GM19395 (cell line): ENCODE measurements at regions not wholly inside any gene's neighbourhood (a gene's known extent, or its start where the extent isn't known, plus 50 kb on each side); places are given as distances from the start of the nearest gene placed in this dataset.

Source experiments
- ATAC-seq: cut with Tn5 transposase; IDR thresholded peaks from one replicate; pipeline ENCODE4 v1.9.1; 2021; ENCODE audit warnings: mild to moderate bottlenecking, moderate library complexity; ENCODE audit not compliant: unreplicated experiment

DNA sequence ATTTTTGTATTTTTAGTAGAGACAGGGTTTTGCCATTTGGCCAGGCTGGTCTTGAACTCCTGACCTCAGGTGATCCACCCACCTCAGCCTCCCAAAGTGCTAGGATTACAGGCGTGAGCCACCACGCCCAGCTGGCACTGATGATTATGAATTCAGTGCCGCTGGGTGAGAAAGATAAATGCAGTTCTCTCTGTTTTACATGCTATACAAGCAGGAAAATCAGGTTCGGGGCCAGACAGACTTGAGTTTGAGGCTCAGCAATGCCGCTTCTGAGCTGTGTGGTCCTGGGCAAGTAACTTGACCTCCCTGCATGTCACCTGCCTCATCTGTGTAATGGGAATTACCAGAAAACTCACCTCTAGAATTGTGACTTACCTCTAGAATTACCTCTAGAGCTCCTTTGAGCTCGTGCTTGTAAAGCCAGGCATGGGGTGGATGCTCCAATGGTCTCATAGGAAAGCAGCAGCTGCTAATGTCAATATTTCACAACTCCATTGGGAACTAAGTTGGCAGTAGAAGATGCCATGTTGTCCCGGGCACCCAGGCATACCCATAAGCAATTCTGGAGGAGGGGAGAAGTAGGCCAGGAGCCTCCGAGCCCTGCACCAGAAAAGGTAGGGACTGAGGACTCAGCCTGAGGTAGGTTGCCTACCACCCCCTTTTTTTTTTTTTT lies 119.8 kb upstream of the SLC25A33 start:
- no peak for ATAC-seq

- no peak for ATAC-seq
These were observed 118.3 kb upstream of the SLC25A33 start for GRCh38 chr1:9420835-9421532.

GRCh38 chr1:9421533-9421873 lies 117.8 kb upstream of the SLC25A33 start:
- ATAC-seq = no peak

DNA sequence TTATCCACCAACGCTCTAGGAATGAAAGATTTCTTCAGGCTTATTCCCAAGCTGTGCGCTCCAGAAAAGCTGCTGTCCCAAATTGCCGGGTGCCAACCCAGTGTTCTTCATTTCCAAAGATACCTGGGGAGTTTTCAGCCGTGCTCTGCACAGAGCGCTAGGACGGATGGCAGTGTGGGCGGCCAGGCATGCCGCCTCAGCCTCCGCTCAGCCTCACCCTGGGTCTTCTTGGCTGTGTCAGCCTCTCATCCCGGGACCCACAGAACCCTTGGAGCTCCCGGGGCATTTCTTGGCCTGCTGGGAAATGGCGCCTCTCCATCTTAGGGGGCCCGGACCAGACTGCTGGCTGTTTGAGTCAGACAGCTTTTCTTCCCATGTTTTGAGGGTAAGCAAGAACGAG lies 116.9 kb upstream of the SLC25A33 start:
- ATAC-seq = no peak

GRCh38 chr1:9422911-9423505 lies 116.3 kb upstream of the SLC25A33 start:
- no peak for ATAC-seq

GRCh38 chr1:9424261-9424660 lies 115.0 kb upstream of the SLC25A33 start:
- no peak for ATAC-seq

DNA sequence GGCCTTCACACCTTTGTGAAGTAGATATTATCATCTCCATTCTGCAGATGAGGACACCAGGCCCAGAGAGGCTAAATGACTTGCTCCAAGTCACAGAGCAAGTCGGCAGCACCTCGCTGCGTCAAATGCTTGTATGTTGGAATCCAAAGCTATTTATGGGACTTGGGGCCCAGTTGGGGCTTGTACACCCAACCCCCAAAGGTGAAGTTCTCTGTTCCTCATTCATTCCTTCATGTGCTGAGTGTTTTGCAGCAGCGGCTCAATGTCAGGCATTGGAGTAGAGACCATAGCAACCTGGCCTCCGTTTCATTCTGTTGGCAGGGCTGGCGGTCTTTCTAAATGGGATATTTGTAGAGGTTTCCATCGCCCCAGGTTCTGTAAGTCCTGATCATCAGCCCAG lies 113.4 kb upstream of the SLC25A33 start:
- peak; percentile 29 for ATAC-seq

DNA sequence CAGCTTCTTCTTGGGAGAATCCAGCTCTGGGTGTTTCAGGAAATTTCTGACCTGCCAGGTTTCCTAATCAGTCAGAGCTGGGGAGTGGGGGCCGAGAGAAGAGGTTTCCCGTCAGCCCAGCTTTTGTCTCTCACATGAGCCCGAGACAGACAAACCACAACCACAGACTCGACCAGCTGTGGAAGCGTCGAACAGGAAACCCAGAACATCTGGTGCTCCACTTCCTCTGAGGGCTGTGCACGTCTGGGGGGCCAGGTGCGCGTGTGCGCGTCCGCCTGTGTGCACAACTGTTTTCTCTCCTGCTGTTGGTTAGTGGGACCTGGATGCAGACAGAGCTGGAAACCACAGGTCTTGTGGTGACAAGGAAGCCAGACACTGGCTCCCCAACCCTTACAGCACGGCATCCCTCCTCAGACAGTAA lies 113.0 kb upstream of the SLC25A33 start:
- ATAC-seq = peak; percentile 73

- ATAC-seq = no peak
These were observed 111.9 kb upstream of the SLC25A33 start for GRCh38 chr1:9427388-9427787.

DNA sequence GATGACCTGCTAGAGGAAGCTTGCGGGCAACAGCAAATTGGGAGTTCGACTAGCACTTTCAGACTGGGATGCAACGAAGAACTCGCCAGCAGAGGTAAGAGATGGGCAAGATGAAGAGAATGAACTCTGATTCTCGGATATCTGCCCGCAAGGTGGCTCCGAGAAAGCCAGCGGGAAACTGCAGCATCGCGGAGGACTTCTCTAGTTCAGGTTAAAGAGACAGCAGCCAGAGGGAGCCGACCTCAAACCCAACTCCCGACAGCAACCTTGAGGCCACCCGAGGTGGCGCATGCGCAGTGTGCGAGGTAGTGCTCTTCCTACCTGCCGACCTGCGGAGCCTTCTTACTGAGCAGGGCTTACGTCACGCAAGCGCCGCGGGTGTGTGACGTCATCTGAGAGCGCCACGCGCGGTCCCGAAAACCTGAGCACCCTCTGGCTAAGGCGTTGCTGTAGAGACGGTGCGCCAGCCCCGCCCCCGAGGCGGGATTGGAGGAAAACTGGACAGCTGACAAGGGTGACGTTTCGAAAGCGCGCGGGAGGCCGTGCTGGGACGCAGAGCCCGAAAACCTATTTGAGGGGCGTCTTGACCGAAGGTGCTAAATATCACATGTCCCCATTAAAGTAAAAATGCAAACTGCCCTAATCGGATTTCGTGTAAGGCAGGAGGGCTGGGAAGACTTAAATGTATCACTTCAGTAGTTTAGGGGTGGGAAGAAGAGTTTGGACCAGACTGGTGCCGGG lies 110.5 kb upstream of the SLC25A33 start:
- ATAC-seq = peak; percentile 65

- no peak for ATAC-seq
These were observed 109.9 kb upstream of the SLC25A33 start for GRCh38 chr1:9429342-9429711.

DNA sequence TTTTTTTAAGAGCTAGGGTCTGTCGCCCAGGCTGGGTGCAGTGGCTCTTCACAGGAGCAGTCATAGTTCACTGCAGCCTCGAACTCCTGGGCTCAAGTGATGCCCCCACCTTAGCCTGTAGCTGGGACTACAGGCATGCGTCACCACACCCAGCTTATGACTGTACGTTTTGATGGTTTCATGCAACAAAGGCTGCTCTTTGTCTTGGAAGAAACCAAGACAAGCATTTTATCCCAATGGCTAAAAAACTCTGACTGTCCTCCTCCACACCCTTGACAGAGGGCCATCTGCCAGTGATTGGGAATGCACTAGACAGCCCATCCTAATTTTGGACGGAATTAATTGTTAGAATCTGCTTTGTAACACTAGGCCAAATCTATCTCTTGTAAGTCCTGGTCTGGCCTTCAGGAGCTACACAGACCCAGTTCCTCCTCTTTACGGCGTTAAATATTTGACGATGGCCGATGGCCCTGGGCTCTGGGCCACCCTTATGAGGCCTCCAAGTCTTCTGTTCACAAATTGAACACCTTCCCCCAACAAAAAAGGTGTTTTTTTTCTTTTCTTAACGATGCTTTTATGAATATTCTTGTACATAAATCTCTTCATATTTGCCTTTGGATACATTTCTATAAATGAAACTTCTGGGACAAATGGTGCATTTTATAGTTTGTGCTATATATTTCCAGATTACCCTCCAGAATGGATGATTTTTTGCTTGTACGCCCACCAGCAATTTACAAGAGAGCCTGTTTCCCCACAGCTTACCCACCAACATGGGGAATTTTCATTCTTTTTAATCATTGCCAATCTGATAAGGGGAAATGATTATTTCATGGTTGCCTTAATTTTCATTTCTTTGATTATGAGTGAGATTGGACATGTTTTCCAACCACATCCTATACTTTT lies 104.8 kb upstream of the SLC25A33 start:
- no peak for ATAC-seq

DNA sequence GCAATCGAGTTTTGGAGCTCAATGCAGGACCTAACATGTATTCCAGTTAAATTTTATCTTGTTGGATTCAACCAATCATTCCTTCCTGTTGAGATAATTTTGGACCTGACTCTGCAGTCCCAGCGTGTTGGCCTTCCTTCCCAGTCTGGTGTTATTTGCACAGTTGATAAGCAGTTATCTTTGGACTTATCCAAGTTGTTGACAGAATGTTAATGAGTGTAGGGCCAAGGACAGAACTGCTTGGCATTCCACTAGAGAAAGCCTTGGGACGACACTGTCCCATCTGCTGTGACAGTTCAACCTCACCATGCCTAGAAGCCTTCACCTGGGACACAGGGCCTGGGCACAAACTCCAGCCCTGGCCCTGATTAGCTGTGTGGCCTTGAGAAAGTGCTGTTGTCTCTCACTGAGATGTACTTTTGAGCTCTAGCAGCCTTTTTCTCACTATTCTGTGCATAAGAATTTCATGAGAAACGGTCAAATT lies 104.1 kb upstream of the SLC25A33 start:
- no peak for ATAC-seq

GRCh38 chr1:9435854-9436640 lies 103.2 kb upstream of the SLC25A33 start:
- no peak for ATAC-seq

DNA sequence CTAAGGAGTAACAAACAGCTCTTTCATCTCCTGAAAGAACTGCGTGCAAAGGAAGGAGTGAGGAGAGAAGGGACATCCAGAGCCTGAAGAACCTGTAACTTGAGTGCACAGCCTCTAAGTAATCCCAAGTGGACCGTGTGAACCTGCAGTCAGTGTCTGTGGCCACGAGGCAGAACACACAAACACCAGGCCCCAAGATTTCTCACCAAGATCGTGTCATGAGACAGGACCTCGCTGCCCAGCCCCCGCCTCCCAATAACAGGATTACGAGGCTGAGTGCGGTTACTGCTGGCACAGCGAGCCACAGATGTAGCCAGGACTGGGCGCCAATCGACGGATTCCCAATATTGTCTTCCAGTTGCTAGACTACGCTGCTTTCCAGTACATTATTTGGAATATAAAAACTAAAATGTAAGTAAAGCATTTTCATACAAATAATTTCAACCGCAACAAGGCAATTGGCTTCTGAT lies 101.3 kb upstream of the SLC25A33 start:
- no peak for ATAC-seq

- no peak for ATAC-seq
These were observed 100.7 kb upstream of the SLC25A33 start for GRCh38 chr1:9438431-9439073.

- ATAC-seq = no peak
These were observed 100.0 kb upstream of the SLC25A33 start for GRCh38 chr1:9439074-9439761.

DNA sequence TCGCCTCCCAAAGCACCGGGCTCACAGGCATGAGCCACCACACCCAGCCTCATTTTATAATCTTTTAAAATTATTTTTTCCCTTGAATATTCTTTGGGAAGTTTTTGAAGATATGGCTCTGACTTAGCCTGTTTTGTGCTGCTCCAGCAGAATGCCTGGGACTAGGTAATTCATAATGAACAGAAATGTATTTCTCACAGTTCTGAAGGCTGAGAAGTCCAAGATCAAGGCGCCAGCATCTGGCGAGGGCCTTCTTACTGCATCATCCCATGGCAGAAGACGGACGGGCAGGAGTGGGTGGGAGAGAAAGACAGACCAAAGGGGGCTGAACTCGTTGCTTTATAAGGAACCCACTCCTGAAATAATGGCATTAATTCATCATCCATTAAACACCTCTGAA lies 99.0 kb upstream of the SLC25A33 start:
- ATAC-seq = no peak

DNA sequence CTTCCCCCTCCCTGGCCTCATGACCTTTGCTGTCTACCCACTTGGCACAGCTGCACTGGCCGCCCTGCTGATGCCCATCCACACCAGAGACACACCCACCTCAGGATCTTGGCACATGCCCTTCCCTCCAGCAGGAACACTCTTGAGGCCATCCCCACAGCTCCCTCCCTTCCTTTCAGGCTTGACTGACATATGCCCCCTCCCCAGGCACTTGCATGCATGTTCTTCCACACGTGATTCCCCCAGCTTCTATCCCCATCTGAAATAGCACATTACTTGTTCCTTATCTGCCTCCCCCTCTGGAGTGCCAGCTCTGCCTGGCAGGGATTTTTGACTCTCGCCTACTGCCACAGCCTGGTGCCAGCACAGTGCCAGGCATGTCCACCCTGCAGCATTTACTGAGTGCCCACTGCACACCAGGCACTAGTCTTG lies 98.5 kb upstream of the SLC25A33 start:
- ATAC-seq = no peak
